Esophagus mucosa (tissue), 1 donor: ENCODE measurements at regions not wholly inside any gene's neighbourhood (a gene's known extent, or its start where the extent isn't known, plus 50 kb on each side); places are given as distances from the start of the nearest gene placed in this dataset.

ENCODE experiments used
- ATAC-seq: fragments of 200-7000 bp; cut with Tn5 transposase; one replicate; pipeline ENCODE4 v1.9.1; 2020
- donor health status: DM: yes; HTN: yes; CAD: no.

- no peak for ATAC-seq
Observed at GRCh38 chr20:50286174-50286511, 95.5 kb downstream of the CEBPB start.

- no peak for ATAC-seq
Observed at GRCh38 chr20:50286609-50287008, 96.0 kb downstream of the CEBPB start.

- ATAC-seq: no peak
Observed at GRCh38 chr20:50287512-50287911, 96.9 kb downstream of the CEBPB start.

GRCh38 chr20:50288128-50288623, 97.5 kb downstream of the CEBPB start:
- ATAC-seq: no peak

GRCh38 chr20:50289581-50289980, 99.0 kb downstream of the CEBPB start:
- ATAC-seq: no peak

- no peak for ATAC-seq
Observed at GRCh38 chr20:50290112-50290511, 99.5 kb downstream of the CEBPB start.

- ATAC-seq: no peak
Observed at GRCh38 chr20:50290808-50291207, 100.2 kb downstream of the CEBPB start.

- ATAC-seq: no peak
Observed at GRCh38 chr20:50291254-50292078, 100.8 kb downstream of the CEBPB start.

GRCh38 chr20:50292079-50292590, 101.5 kb downstream of the CEBPB start:
- no peak for ATAC-seq

- ATAC-seq: peak; percentile 68
Observed at GRCh38 chr20:50292591-50293283, 102.1 kb downstream of the CEBPB start.

- peak; percentile 35 for ATAC-seq
Observed at GRCh38 chr20:50293284-50294139, 102.9 kb downstream of the CEBPB start.

- ATAC-seq: no peak
Observed at GRCh38 chr20:50294164-50295088, 103.8 kb downstream of the CEBPB start.

GRCh38 chr20:50295345-50295744, 104.7 kb downstream of the CEBPB start:
- no peak for ATAC-seq

GRCh38 chr20:50295762-50296449, 105.3 kb downstream of the CEBPB start:
- no peak for ATAC-seq

GRCh38 chr20:50296450-50297375, 106.1 kb downstream of the CEBPB start:
- no peak for ATAC-seq

GRCh38 chr20:50297498-50298376, 107.1 kb downstream of the CEBPB start:
- ATAC-seq: no peak

- ATAC-seq: peak; percentile 10
Observed at GRCh38 chr20:50298554-50299324, 108.1 kb downstream of the CEBPB start.

- ATAC-seq: no peak
Observed at GRCh38 chr20:50299325-50299629, 108.6 kb downstream of the CEBPB start.
